Upper lobe of left lung (tissue), 4 donors: ENCODE measurements at regions not wholly inside any gene's neighbourhood (a gene's known extent, or its start where the extent isn't known, plus 50 kb on each side); places are given as distances from the start of the nearest gene placed in this dataset.

Source experiments
- CTCF ChIP-seq, 6 experiments: fragments of 450-650 bp in 4 of 6; fragments of 200-600 bp in 2 of 6; sonication (generic) in 2 of 6; IDR thresholded peaks; one replicate each; pipeline ENCODE4 v1.5.1; 2016 to 2019; ENCODE audit warnings: antibody characterized with exemption in 6 of 6
- EP300 ChIP-seq, 4 donors: sonication (generic); formaldehyde crosslinking; IDR thresholded peaks; one replicate each; pipeline ENCODE4 v1.5.1; 2017; ENCODE audit warnings: antibody characterized with exemption in 4 of 4, control low read depth in 2 of 4
- POLR2A ChIP-seq, 4 donors: fragments of 450-650 bp; IDR thresholded peaks; one replicate each; pipeline ENCODE4 v1.5.1; 2016 to 2017; ENCODE audit warnings: antibody characterized with exemption in 4 of 4, mild to moderate bottlenecking in 2 of 4
- POLR2AphosphoS5 ChIP-seq, 2 donors: sonication (generic); formaldehyde crosslinking; IDR thresholded peaks; one replicate each; pipeline ENCODE4 v1.5.1; 2017; ENCODE audit warnings: antibody characterized with exemption in 2 of 2

- no peak for TF ChIP-seq CTCF (IDR thresholded peaks at IDR 0.05)
- TF ChIP-seq POLR2AphosphoS5 (IDR thresholded peaks at IDR 0.05), result no peak
- no peak for TF ChIP-seq EP300 (IDR thresholded peaks at IDR 0.05)
- no peak for TF ChIP-seq POLR2A (IDR thresholded peaks at IDR 0.05)
Observed at GRCh38 chr2:16323551-16324543, 341.8 kb downstream of the CYRIA start.
